Neural cell (in vitro differentiated cells): ENCODE measurements at regions not wholly inside any gene's neighbourhood (a gene's known extent, or its start where the extent isn't known, plus 50 kb on each side); places are given as distances from the start of the nearest gene placed in this dataset.

Experiments used
- EP300 ChIP-seq: fragments of 450-650 bp; conservative IDR thresholded peaks from 2 replicates; pipeline ENCODE4 v1.6.1; 2014; ENCODE audit warnings: antibody characterized with exemption, mild to moderate bottlenecking, moderate library complexity; ENCODE audit not compliant: poor library complexity, severe bottlenecking
- EZH2 ChIP-seq: fragments of 200-600, 300-800 bp; shearing (Covaris generic), sonication (generic); IDR thresholded peaks from 2 replicates; pipeline ENCODE4 v1.6.1; 2014; ENCODE audit warnings: antibody characterized with exemption, low read length, borderline replicate concordance, mild to moderate bottlenecking; ENCODE audit not compliant: insufficient read depth, poor library complexity, severe bottlenecking
- MXI1 ChIP-seq: fragments of 450-650 bp; conservative IDR thresholded peaks from 2 replicates; pipeline ENCODE4 v1.6.1; 2014; ENCODE audit warnings: antibody characterized with exemption, mild to moderate bottlenecking; ENCODE audit not compliant: poor library complexity, severe bottlenecking
- POLR2AphosphoS5 ChIP-seq: IDR thresholded peaks from 2 replicates; pipeline ENCODE4 v1.6.1; 2012
- RAD21 ChIP-seq: fragments of 450-650 bp; conservative IDR thresholded peaks from 2 replicates; pipeline ENCODE4 v1.6.1; 2014; ENCODE audit warnings: antibody characterized with exemption, mild to moderate bottlenecking, moderate library complexity
- SMC3 ChIP-seq: fragments of 450-650 bp; conservative IDR thresholded peaks from 2 replicates; pipeline ENCODE4 v1.6.1; 2014; ENCODE audit warnings: antibody characterized with exemption, mild to moderate bottlenecking, moderate library complexity; ENCODE audit not compliant: poor library complexity
- TAF1 ChIP-seq: IDR thresholded peaks from 2 replicates; pipeline ENCODE4 v1.6.1; 2012; ENCODE audit warnings: low read depth
- TF ChIP-seq, protein P1 (sequence below): fragments of 450-650 bp; IDR thresholded peaks from 2 replicates; pipeline ENCODE4 v1.5.1; 2014; ENCODE audit warnings: antibody characterized with exemption, mild to moderate bottlenecking, moderate library complexity; ENCODE audit not compliant: poor library complexity, severe bottlenecking
- TF ChIP-seq, protein P2 (sequence below): IDR thresholded peaks from 2 replicates; pipeline ENCODE4 v1.6.1; 2012; ENCODE audit warnings: borderline replicate concordance

DNA sequence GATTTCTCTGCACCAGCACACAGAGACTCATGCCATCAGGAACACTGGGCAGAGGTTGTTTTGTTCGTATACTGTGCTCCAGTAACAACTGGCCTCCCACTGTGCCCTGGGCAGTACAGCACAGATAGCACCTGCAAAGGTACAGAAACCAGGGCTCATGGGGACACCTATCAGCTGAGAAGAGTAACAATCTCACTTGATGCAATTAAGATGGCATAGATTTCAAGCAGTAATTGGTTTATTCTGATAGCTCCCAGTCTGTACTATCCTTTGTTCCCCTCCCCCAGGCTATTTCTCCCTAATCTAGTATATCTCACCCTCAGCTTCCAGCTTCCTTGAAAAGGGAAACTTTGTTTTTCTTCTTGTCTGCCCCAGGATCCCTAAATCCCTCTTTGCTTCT is 343.9 kb upstream of the MMADHC start:
- TF ChIP-seq, protein P1, sequence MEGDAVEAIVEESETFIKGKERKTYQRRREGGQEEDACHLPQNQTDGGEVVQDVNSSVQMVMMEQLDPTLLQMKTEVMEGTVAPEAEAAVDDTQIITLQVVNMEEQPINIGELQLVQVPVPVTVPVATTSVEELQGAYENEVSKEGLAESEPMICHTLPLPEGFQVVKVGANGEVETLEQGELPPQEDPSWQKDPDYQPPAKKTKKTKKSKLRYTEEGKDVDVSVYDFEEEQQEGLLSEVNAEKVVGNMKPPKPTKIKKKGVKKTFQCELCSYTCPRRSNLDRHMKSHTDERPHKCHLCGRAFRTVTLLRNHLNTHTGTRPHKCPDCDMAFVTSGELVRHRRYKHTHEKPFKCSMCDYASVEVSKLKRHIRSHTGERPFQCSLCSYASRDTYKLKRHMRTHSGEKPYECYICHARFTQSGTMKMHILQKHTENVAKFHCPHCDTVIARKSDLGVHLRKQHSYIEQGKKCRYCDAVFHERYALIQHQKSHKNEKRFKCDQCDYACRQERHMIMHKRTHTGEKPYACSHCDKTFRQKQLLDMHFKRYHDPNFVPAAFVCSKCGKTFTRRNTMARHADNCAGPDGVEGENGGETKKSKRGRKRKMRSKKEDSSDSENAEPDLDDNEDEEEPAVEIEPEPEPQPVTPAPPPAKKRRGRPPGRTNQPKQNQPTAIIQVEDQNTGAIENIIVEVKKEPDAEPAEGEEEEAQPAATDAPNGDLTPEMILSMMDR: no peak
- TF ChIP-seq, protein P2, sequence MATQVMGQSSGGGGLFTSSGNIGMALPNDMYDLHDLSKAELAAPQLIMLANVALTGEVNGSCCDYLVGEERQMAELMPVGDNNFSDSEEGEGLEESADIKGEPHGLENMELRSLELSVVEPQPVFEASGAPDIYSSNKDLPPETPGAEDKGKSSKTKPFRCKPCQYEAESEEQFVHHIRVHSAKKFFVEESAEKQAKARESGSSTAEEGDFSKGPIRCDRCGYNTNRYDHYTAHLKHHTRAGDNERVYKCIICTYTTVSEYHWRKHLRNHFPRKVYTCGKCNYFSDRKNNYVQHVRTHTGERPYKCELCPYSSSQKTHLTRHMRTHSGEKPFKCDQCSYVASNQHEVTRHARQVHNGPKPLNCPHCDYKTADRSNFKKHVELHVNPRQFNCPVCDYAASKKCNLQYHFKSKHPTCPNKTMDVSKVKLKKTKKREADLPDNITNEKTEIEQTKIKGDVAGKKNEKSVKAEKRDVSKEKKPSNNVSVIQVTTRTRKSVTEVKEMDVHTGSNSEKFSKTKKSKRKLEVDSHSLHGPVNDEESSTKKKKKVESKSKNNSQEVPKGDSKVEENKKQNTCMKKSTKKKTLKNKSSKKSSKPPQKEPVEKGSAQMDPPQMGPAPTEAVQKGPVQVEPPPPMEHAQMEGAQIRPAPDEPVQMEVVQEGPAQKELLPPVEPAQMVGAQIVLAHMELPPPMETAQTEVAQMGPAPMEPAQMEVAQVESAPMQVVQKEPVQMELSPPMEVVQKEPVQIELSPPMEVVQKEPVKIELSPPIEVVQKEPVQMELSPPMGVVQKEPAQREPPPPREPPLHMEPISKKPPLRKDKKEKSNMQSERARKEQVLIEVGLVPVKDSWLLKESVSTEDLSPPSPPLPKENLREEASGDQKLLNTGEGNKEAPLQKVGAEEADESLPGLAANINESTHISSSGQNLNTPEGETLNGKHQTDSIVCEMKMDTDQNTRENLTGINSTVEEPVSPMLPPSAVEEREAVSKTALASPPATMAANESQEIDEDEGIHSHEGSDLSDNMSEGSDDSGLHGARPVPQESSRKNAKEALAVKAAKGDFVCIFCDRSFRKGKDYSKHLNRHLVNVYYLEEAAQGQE: no peak
- TF ChIP-seq POLR2AphosphoS5 (no peak), EP300 (no peak), EZH2 (no peak), RAD21 (no peak), TAF1 (no peak), MXI1 (no peak), SMC3 (no peak)
